Non-pigmented ciliary epithelial cell (primary cell): ENCODE measurements at regions not wholly inside any gene's neighbourhood (a gene's known extent, or its start where the extent isn't known, plus 50 kb on each side); places are given as distances from the start of the nearest gene placed in this dataset.

ENCODE experiments used
- DNase-seq: peaks from one replicate; pipeline ENCODE4 v3.0.0-alpha.2; 2010; ENCODE audit warnings: low read depth

DNA sequence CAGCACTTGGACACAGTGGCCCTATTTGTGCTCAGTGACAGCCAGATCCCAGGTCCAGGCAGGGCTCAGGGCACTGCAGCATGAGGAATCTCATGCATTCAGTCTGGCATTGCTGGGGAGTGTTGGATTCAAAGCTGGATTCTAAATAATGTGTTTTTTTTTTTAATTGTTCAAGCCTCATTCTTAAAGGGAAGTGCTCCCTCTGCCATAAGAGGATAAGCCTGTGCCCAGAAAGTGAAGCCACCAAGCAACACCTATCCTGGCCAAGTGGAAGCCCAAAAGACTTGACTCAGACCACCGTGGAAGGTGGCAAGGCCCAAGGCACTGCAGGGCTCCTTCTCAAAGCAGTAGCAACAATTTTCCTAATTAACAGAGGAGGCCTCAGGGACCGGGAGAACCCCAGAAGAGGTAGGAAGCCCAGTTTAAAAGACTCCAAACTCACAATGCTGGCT, 135.6 kb downstream of the ACTL7B start:
- DNase-seq = no peak

DNA sequence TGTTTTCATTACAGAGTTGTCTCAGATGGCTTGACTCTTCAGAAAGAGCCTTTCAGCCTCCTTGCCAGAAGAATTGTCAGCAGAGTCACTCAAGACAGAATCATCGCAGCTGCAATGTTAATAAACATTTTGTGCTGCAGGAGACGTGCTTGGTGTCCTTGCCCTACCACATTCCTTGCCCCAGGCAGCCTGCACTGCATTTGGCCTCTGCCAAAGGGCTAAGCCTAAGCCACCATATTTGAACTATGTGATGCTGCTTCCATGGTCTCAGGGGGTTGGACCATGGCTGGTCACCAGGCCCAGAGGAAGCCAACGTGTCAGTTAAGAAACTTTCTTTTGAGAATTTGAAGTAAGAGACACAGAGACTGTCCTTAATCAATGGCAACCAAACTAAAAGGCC, 145.4 kb downstream of the ACTL7B start:
- no peak for DNase-seq

DNA sequence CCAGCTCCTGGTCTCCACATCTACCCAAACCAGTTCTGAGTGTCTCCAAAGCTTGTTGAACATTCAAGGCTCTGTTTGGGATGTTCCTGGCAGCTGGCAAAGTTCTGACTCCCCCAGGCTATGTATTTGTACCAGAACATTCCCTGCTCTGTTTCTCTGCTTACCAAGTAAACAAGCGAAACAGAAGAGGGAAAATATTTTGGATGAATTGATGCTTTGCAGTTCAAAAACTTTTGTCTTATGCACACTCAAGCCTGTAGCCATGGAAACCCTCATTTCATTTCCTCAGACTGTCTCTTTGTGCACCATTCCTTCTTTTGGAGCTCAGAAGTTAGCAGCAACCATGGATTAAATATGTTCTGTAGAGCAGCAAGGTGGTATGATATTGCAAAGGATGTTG, 145.8 kb downstream of the ACTL7B start:
- DNase-seq = no peak

DNA sequence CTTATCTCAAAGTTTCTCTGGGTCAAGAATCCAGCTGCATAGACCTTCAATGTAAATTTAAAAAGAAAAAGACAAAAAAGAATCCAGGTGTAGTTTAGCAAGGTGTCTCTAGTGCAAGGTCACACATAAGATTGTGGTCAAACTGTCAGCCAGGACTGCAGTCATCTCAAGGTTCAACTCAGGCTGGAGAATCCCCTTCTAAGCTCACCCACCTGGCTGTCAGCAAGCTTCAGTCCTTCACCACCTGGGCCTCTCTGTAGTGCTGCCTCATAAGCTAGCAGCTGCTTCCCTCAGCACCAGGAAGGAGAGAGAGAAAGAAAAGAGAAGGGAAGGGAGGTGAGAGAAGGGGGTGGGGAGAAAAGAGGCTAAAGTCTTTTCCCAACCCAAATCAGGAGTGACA, 146.7 kb downstream of the ACTL7B start:
- DNase-seq = no peak

DNA sequence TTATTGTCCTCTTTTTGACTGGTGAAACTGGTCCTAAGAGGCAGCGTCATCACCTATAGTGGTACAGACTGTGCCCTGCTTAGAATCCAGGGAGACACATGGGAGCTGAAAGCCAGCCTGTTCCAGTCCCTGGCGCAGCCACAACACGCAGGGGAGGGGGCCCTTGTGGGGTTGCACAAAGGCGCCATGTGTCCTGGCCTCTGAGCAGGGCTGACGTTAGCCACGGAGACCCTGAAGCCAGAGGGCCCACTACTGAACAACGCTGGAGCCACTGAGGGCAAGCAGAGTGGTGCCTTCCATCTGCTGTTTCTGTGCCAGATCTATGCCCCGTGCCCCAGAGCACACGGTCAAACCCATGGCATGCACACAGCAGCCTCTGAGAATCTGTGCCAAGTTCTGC, 147.3 kb downstream of the ACTL7B start:
- DNase-seq = no peak

DNA sequence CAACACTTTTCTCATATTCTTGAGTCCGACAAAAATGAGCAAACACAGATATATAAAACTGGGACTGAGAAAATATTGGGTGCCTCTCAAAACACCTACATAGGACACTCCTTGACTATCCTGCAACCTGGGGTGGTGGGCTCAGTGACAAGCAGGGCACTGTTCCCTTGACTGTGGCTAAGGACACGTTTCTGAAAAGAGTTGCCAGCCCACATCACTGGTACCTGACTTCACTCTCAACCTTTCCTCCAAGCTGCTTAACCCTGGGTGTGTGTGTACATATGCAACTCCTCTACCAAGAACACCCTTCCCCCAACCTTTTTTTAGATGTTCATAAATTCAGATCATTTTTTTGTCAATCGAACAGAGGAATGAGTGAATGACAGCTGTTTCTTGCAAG, 148.7 kb downstream of the ACTL7B start:
- no peak for DNase-seq

DNA sequence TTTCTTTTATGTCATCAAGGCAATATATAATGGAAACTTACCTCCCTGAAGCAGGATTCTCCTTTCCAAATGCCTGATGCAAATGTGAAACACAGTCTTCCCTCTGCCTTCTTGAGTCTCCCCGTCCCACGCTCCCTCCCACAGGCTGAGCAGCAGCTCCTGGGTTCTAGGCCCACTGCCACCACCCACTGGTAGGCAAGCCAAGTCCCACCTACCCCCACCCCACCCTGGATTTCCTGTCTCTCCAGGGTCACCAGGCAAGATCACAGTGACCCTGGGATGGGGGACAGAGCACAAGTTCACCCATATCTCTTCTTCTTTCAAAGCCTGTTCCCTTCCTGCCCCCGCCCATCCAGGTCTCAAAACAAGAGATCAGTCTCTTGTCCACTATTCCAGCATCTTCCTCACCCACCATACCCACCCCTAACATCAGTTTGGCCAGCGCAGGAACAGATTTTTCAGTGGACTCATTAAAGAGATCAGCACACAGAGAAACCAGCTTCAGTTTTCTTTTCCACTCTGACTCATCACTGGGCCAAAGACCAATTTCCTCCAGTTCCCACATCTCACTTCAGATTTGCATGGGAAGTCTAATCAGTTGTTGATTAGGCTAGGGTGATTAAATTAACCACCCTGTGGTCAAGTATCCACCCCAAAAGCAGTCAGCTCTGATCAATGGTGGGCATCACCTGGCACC, 151.5 kb downstream of the ACTL7B start:
- DNase-seq = no peak

DNA sequence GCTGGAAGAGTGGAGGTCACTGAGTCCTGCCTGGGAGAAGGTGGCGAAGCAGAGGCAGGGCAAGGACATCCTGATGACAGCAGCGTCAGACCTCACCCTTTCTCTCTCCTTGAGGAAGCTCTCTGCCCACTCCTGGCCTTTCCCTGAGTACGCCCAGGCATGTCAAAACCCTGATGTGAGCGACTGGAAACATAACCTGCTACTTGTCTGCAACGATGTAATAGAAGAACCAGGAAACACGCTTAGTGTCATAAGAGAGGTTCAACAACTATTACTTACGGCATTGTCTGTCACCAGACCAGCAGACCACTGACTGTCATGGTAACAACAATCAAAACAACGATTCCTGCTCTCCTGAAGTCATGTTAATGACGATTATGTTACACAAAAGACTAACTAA, 152.4 kb downstream of the ACTL7B start:
- DNase-seq = no peak

DNA sequence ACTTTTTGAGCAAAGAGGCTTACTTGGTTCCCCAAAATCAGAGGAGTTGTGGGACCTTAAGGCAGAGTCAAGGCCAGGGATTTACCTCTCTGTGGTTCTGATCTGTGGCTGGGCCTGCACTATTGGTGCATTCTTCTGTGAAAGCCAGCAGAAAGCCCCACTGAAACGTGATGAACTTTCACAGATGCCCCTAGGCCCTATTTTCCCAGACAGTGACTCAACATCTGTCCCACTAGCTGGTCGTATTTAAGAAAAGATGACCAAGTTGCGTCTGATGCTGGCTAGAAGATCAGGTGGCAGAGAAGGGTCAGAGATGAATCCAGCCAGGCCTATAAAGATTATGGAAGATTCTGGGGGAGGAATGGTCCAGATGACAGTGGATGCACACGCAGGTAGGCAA, 153.1 kb downstream of the ACTL7B start:
- no peak for DNase-seq

DNA sequence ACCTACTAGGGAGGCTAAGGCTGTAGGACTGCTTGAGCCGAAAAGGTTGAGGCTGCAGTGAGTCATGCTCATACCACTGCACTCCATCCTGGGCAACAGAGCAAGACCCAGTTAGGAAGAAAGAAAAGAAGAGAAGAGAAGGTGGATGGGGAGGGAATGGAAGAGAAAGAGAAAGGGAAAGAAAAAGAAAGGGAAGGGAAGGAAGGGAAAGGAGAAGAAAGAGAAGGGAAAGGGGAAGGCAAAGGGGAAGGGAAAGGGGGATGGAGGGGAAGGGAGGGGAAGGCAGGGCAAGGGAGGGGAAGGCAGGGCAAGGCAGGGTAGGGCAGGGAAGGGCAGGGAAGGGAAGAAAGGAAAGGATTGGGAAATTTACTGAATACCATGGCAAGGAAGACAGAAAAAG, 157.0 kb downstream of the ACTL7B start:
- DNase-seq = no peak

DNA sequence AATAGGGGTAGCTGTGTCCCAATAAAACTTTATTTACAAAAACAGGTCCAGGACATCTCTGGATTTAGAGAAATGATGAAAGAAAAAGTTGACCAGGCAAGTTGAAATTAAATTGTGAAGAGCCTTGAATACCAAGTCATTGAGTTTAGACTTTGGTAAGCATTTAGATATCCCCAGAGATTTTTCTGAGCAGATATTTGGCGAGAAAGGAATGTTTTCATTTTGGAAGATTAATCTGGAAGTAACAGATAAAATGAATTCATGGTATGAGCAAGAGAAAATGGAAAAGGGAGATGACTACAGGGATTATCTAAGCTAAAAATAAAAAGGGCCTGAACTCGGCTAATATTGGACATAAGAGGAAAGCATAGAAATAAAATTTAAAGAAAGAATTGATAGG, 157.6 kb downstream of the ACTL7B start:
- DNase-seq = no peak

DNA sequence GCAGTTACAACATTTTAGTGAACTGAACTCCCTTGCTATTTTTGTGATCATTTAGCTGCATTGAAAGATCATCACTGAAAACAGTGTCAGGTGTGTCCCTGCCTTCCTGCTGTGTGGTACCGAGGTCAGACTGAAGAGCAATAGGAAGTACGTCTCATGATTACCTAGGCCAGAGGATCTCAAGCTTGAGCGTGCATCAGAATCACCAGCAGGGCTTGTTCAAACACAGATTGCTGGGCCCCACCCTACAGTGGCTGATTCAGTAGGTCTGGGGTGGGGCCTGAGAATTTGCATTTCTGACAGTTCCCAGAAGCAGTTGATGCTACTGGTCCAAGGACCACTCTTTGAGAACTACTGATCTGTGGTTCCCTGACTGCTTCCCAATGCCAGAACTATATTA, 159.6 kb downstream of the ACTL7B start:
- DNase-seq = no peak

DNA sequence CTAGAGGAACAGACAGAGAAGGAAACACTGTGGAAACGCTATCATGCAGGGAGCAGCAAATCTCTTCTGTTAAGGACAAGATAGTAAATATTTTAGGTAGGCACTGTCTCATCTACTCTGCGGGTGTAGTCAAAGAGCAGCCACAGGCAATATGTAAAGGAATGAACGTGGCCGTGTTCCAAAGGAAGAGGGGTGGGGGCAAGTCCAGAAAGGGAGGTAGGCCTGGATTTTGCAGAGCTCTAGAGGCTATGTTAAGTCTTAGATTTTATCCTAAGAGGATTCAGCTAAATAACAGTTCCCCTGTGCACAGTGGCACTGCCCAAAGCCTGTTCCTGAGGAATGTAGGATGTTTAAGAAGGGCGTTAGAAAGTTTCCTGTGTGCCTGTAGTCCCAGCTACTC, 161.6 kb downstream of the ACTL7B start:
- no peak for DNase-seq

DNA sequence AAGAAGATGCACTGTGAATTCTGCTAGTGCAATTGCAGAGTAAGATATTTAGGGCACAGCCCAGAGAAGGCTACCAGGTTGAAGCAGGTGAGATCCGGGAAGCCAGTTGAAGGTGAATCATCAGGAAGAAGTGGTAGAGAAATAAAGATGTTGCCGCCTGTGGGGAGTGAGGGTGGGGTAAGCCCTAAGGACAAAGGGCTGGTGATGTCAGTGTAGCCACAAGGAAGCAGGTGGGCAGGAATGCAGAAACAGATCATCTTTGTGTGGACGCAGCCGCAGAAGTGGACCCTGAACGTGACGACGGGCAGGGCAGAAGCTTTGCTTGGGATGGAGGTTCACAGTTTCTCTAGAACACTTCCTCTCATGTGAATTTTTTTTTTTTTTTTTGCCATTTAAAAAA, 164.2 kb downstream of the ACTL7B start:
- no peak for DNase-seq

DNA sequence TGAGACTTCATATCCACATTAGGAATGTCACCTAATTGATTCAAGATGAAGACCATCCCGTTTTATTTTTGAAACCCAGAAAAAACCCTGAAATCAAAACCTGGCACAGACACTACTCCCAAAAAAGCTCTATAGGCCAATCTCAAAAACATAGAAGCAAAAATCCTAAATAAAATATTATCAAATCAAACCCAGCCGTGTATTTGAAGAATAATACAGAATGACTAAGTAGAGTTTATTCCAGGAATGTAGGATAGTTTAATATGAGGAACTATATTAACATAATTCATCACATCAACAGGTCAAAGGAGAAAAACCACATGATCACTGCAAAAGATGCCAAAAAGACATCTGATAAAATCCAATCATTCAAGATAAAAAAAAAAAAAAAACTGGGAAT, 167.1 kb downstream of the ACTL7B start:
- no peak for DNase-seq

DNA sequence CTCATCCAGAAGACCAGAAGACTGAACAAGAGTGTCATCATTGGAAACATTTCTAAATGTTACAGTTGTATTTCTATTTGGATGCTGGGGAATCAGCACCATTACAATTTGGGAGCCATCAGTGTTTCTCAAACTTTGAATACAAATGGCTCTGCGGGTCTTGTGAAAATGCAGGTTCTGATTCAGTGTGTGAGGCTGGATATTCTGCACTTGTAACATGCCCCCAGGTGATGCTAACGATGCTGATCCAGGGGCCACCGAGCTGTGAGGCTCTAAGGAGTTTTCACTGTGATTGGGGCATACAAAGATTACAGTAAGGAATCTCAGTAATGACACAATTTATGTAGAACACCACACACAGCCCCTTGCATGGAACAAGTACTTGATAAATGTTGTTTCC, 167.7 kb downstream of the ACTL7B start:
- DNase-seq = no peak

DNA sequence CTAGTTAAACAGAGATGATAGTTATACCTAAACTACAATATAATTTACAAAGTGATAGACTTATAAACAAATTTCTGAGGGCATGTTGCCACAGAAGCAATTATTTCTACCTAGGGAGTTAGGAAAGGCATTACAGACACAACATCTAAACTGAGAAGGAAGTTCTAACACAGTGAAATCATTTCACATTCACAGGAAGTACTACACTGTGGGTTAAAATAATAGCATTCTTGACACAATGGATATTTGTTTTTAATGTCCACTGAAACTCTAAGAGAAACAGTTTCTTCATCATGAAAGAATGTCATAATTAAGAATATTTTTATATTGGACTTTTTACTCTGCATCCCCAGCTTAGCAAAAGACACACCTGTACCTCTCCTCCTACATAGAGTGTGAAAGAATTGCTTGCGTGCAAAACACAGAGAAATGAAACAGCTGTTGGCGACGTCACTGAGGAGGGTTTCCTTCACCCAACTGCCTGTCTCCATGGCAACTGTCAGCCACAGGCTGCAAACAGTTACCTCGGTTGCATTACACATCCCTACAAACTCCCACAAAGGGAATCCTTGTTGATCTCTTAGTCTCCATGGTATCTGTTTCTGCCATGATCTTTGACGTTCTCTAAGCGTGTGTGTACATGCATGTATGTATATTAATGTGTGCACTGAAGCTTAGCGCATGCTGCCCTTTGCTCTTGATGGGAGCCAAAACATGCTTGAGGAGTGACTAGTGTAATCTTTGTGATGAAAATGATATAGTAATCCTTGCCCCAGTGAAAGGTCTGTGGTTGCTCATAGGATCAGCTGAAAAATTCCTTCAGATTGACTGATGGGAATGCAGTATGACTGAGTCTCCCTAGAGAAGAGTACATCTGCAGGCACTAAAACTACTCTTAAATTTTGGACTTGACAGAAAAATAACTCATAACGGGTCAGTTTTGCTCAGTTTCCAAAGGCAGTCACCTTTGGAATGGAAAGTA, 168.5 kb downstream of the ACTL7B start:
- DNase-seq = no peak

DNA sequence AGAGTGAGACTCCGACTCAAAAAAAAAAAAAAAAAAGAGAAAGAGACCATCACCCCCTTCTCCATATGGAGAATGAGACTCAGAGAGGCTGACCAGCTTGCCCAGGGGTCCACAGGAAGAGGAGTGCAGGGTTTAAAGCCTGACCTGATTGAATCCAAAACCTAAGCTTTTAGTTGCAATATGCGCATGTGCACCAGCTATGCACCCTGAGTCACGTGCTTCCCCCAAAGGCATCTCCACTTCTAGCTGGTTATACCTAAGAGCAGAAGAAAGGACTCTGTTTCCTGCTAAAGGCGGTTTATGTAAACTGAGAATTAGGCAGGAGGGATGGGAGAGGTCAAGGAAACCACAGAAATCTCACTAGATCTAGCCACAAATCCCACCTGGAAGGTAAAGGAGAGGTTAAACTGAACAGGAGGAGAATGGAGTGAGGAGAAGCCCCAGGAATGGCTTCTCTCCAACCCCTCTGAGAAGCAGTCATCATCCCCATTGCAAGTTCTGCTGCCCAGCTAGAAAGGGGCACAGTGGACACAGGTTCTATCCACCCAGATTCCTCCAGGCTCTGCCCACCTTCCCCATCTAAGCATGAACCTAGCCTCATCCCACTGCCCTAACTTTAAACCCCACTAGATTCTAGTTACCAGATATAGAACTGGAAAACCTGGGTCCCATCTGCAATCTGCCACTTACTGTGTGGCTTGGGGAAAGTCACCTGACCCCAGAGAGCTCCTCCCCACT, 171.3 kb downstream of the ACTL7B start:
- DNase-seq = no peak

DNA sequence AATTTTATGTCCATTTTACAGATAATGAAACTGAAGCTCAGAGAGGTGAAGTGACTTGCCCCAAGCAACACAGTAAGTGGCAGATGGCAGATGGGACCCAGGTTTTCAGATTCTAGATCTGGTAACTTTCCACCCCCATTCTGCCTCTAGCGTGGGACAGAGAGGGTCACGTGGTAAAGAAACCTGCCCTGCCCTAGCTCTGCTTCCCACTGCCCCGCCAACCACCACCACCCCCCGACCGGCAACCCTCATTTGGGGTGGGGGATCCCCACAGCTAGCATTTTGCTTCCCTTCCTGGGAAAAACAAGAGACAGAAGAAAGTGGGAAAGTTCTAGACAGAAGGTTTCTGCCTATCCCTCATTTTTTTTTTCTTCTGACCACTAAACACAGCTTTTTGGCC, 172.5 kb downstream of the ACTL7B start:
- no peak for DNase-seq

DNA sequence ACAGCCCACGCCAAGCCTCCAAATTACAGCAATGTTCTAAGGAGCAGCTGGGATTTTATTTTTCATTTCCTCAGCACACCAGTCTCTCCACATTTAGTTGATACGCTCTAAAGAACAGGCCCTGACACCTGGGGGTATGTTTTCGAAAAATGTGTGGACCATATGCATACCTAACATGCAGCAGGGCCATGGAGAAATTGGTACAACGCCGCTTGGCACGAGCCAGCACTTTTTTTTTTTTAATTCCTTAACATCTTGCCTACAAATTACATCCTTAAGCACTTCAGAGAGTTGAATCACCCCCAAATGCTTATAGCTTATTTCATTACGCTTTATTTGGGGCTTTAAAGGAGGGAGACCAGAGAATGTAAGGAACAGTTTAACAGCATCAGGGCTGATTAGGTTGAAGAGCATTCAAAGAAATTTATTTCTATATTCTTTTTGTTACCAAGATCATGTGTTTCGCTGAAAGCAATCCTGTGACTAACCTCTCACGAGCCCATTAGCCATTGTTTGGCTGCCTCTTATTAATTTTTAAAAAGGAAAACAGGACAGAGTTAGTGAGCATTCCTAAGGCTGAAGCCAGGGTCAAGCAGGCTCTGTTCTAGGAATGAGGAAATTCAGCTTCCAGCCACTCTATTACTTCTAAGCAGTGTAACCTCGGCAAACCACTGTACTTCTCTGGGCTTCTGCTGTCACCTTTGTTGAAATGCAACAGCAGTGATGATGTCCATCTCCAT, 173.8 kb downstream of the ACTL7B start:
- DNase-seq = no peak

DNA sequence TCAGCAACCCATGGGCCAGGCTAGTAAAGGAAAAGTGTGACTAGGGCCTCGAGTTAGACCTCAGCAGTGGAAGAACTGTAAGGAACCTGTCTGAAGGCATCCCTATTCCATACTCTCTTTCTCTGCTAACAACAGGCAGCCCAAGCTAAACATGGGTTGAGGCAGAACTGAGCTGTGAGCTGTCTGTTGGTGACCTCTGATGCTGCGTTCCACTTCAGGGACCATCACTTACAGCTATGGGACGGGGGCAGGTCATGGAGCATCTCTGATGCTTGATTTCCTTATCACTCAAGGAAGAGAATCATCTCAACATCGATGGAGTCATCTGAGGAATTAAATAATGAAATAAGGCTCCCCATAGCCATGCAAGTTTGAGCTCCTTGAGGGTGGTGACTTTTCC, 174.8 kb downstream of the ACTL7B start:
- no peak for DNase-seq

DNA sequence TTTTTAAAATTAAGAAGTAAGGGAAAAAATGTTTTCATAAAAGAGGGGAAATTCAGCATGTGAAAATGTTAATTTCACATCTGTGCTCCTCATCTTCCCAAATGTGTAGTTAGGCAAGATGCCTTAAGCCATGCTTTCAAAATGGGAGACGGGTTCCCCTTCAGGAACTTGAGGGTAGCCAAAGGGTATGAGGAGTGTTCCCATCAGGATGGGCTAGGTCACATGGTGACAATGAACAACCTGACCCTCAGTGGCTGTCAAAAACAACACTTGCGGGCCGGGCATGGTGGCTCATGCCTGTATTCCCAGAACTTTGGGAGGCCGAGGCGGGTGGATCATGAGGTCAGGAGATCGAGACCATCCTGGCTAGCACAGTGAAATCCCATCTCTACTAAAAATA, 178.0 kb downstream of the ACTL7B start:
- no peak for DNase-seq
